AG09319 (cell line): ENCODE measurements at regions not wholly inside any gene's neighbourhood (a gene's known extent, or its start where the extent isn't known, plus 50 kb on each side); places are given as distances from the start of the nearest gene placed in this dataset.

Experiments
- DNase-seq: peaks from one replicate; pipeline ENCODE4 v3.0.0-alpha.2; 2010; ENCODE audit warnings: low read depth; ENCODE audit errors: extremely low read depth
- TF ChIP-seq, protein P1 (sequence below): IDR thresholded peaks from 2 replicates; pipeline ENCODE4 v1.5.1; 2011; ENCODE audit warnings: low read depth, mild to moderate bottlenecking, inconsistent platforms, low read length, moderate library complexity

DNA sequence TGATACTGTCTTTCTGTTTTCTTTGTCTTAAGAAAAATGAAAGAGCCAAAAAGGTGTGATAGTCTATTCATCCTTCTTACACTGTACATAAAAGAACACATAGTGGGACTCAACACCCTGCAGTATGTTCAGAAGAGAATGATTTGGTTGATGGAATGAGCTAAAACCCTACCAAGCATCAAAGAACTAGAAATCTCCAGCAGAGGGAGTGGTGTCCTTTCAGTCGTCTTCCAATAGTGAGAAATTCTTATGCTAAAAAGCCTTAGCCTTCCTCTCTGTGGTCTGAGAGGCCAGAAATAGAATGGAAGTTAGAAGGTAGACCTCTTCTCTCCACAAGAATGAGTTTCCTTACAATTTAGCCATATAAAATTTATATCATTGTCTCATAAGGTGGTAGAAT lies 393.4 kb upstream of the SEL1L start:
- TF ChIP-seq, protein P1, sequence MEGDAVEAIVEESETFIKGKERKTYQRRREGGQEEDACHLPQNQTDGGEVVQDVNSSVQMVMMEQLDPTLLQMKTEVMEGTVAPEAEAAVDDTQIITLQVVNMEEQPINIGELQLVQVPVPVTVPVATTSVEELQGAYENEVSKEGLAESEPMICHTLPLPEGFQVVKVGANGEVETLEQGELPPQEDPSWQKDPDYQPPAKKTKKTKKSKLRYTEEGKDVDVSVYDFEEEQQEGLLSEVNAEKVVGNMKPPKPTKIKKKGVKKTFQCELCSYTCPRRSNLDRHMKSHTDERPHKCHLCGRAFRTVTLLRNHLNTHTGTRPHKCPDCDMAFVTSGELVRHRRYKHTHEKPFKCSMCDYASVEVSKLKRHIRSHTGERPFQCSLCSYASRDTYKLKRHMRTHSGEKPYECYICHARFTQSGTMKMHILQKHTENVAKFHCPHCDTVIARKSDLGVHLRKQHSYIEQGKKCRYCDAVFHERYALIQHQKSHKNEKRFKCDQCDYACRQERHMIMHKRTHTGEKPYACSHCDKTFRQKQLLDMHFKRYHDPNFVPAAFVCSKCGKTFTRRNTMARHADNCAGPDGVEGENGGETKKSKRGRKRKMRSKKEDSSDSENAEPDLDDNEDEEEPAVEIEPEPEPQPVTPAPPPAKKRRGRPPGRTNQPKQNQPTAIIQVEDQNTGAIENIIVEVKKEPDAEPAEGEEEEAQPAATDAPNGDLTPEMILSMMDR = no peak
- DNase-seq = no peak

DNA sequence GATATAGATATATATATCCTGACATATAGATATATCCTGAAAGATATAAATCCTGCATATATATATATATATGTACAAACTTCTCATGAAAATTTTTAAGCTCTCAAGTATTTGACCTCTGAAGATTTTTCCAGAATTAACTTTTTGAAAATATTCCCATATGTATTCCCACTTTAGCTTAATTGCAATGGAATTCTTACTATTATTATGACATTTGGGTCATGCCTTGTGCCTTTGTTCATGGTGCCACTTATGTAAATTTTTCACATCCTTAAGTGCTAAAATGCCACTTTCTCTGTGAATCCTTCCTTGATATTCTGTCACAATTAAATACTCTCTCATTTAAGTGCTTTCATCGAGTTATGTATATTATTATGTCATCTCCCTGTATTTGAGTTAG lies 398.2 kb upstream of the SEL1L start:
- no peak for DNase-seq
- TF ChIP-seq, protein P1 = no peak

DNA sequence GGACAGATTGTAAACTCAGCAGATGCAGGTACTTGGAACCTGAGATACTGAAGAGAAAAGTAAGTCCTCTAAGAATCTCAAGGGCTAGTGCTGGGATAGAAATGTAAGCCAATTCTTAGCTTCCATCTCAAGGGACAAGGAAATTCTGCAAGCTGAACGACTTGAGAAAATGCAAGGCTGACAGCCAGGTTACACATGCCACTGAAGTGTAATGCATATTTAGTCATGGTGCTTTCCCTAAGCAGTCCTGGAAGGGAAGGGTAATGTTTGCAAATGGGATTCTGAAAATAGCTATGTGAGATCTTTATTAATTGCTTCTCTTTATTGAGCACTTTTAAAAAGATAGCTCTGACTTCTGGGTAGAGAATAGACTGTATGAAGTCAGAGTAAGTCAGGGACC lies 402.7 kb upstream of the SEL1L start:
- TF ChIP-seq, protein P1 = no peak
- no peak for DNase-seq

DNA sequence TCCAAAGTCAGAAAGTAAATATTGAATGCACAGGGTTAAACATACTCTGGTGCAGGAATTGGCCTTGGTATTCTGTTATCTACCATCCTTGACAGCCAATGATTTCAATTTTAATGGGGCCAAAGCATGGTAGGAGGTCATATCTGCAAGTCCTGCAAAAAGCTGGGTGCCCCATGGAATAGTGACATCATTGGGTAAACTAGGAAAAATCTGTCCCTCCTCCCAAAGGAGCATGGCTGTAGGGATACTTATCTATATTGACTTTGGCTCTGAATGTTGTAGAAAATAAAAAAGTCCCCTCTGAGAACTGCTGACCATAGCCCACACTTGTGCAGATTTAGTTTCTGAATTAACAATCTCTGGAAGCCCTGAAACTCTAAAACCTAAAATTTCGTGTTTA lies 403.2 kb upstream of the SEL1L start:
- TF ChIP-seq, protein P1 = no peak
- no peak for DNase-seq

DNA sequence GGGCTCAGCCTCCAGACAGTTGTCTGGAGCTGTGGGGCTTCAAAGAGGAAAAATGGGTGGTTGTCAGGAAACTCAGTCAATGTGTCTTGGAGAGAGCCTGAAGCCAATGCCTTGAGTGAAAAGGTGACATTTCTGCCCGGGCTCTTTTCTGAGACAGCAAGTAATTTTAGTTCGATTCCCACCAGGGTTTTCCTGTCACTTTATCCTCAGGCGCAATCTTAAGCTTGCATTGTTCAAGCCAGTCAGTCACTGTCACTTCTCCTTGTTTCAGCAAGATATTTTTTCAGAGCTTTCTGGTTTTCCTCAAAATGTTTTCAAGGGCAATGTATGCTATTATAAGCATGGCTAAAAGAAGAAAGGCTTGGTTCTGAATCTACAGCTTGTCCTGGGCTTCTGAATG lies 404.7 kb upstream of the SEL1L start:
- TF ChIP-seq, protein P1 = no peak
- DNase-seq = no peak

DNA sequence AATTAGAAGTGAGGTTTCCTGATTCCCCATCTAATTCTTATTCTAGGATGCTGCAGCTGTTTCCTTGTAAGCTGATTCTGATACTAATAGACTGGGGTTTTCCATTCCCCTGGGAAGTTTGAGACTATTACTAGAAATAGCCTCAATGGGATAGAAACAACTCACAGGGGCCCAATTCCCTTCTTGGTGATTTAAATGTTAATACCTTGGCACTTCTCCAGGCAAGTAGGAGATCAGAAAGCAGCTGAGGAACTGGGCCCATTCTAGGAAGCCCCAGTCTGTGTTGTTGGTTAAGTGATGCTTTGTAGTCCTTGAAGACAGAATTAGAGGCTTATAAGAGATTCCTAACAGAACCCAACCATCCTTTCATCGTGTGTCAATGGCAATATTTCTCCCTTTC lies 407.0 kb upstream of the SEL1L start:
- DNase-seq = no peak
- TF ChIP-seq, protein P1 = no peak

DNA sequence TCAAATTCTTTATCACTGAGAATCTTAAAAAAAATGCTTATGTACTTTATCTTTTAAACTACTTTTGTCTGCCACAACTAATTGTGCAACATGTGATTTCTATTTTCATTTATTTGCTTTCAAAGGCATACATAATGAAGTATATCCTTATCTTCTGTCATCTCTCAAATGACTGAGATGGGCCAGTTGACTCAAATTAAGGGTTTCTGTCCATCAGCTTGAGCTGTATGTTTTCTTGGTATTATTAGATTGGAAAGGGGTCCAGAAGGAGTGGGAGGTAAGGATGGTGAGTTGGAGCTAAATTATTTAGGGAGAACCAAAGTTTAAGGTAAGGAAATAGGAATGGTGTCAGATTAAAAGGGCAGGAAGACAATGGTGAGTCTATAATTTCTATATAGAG lies 408.4 kb upstream of the SEL1L start:
- TF ChIP-seq, protein P1 = no peak
- no peak for DNase-seq

DNA sequence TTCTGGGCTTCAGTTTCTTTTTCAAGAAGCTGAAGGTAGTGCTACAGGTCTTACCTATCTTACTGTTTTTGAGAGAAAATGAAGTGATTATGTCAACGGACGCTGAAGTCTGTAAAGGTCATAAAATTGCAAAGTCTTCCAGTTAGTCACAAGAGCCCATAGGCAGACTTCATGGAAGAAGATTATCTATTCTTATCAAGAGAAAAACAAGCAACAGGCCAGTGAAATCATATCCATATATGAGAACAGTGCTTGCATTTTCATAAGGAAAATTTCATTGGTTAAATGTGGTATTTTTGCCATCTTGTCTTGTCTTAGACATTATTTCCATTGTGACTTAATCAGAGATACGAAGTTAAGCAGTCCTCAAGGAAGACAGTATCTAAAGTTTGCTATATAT lies 412.7 kb upstream of the SEL1L start:
- TF ChIP-seq, protein P1 = no peak
- no peak for DNase-seq
